ENCODE measurements at regions not wholly inside any gene's neighbourhood (a gene's known extent, or its start where the extent isn't known, plus 50 kb on each side); places are given as distances from the start of the nearest gene placed in this dataset.

DNA sequence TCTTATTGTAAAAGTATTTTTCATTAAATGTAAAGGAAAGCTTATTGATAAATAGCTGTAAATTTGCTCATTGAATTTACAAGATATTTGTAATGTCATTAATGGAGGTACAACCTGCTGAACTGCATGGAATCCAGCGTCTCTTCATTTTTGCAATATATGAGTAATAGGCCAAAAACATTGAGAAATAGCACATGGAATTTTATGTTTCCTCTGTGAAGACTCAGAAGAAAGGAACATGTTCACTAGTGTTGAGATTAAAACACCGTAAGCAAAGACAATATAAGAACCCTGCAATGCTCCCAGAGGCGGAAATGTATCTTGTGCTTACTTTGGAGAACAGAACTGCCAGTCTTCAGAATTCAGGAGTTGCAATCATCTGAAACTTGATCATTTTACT is 167.6 kb downstream of the ALDH1A2 start:
- TF ChIP-seq ZC3H10 (CRISPR knock-in tag; IDR thresholded peaks at IDR 0.05) (no peak), RARB (CRISPR knock-in tag; IDR thresholded peaks at IDR 0.05) (no peak), BACH2 (CRISPR knock-in tag; IDR thresholded peaks at IDR 0.05; ENCODE audit: borderline replicate concordance) (no peak), ZNF70 (CRISPR knock-in tag; IDR thresholded peaks at IDR 0.05) (no peak)
- TF ChIP-seq, protein P1, sequence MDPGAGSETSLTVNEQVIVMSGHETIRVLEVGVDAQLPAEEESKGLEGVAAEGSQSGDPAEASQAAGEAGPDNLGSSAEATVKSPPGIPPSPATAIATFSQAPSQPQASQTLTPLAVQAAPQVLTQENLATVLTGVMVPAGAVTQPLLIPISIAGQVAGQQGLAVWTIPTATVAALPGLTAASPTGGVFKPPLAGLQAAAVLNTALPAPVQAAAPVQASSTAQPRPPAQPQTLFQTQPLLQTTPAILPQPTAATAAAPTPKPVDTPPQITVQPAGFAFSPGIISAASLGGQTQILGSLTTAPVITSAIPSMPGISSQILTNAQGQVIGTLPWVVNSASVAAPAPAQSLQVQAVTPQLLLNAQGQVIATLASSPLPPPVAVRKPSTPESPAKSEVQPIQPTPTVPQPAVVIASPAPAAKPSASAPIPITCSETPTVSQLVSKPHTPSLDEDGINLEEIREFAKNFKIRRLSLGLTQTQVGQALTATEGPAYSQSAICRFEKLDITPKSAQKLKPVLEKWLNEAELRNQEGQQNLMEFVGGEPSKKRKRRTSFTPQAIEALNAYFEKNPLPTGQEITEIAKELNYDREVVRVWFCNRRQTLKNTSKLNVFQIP (CRISPR knock-in tag; IDR thresholded peaks at IDR 0.05; ENCODE audit: borderline replicate concordance, low read depth) = no peak
